COLO668 (cell line): ENCODE measurements at regions not wholly inside any gene's neighbourhood (a gene's known extent, or its start where the extent isn't known, plus 50 kb on each side); places are given as distances from the start of the nearest gene placed in this dataset.

ENCODE experiments used
- DNase-seq: peaks from one replicate; lab custom pipeline; 2025; ENCODE audit not compliant: unreplicated experiment; lab: John Stamatoyannopoulos, UW

DNA sequence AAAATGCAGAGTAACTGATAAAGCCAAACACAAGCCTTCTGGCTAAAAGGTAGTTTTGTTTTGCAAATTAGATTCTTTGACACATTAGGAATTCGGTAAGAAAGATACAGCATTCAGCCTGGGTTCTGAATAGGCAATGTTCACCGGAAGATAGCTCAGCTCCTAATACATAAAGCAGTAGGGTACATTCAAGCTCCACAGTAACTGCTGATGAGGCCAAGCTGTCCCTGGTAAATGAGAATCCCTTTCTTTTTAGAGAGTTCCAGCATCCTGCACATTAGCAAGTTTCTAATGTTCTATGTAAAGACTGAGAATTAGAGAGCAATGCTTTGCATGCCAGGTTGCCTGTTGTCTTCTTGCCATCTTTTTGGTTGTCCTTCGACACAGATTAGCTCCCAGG is 316.3 kb upstream of the SLC14A2 start:
- no peak for DNase-seq

DNA sequence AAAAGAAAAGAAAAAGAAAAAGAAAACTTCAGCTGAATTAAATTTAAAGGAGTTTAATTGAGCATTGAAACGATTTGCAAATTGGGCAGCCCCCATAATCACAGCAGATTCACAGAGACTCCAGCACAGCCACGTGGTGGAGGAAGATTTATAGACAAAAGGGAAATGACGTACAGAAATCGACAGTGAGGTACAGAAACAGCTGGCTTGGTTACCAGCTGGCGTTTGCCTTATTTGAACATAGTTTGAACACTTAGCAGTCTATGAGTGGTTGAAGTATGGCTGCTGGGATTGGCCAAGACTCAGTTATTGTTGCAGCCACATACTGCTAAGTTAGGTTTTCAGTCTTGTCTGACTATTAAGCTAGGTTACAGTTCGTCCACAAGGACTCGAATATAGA is 312.2 kb upstream of the SLC14A2 start:
- DNase-seq: no peak

DNA sequence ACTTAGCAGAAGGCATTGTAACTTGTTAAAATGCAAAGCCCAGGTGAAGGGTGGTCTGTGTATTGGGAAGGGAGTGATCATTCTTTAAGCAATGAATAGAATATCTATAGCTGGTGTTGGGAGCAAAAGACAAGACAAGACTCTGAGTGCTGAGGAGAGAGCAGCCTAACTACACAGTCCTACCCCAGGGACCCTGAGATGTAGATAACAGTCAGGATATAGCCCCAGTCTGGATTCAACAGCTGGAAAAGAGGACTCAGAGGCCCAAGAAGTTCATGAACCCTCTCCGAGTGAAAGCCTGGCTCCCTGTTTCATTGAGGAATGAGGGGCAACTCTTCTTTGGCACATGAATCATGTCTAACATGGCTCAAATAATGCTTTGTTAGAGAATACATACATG is 310.7 kb upstream of the SLC14A2 start:
- DNase-seq: no peak

- DNase-seq: no peak
Measured at GRCh38 chr18:45312555-45313126, 302.6 kb upstream of the SLC14A2 start.

GRCh38 chr18:45316127-45316526 is 299.1 kb upstream of the SLC14A2 start:
- no peak for DNase-seq

DNA sequence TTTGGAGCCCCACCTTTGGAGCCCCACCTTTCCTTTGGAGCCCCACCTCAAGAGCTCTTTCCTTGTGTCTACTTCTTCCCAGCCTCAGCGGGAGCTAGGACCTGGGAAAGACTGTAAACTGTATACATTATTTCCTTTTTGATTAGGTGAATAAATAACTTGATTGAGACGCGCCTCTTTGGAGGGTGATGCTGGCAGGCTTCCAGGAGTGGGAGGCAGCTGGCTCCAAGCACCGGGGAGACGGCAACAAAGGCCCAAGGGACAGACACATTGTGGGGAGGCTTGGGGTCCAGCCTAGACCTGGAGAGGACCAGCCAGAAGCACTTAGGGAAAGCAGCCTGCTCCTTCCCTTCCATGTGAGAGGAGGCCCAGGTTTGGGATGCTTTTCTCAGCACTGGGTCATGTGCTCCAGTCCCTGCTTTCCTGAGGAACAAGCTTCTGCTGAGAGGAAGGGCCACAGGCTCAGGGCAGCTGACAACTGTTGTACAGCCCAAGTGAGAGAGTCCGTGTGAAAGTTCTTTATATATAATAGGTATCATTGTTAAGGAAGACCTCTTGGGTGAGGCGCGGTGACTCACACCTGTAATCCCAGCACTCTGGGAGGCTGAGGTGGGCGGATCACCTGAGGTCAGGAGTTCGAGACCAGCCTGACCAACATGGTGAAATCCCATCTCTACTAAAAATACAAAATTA is 297.2 kb upstream of the SLC14A2 start:
- DNase-seq: peak; percentile 88

DNA sequence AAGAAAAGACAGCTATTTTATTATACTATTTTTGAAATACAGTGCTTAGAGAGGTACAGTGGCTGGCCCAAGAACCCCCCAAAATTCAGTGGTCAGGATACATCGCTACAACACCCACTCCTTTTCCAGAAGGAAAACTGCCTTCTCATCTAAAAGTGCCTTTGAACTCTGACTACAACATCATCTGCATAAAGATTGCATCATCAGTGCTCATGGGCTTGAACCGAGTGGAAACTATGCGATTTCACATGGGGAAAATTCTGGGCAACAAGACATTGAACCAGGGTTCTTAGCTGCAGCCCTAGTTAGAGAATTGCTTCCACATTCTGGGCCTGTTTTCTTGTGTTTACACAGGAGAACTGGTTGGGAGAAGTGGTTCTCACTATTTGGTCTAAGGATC is 294.6 kb upstream of the SLC14A2 start:
- DNase-seq: no peak

GRCh38 chr18:45321520-45321919 is 293.8 kb upstream of the SLC14A2 start:
- peak; percentile 35 for DNase-seq

GRCh38 chr18:45322343-45322742 is 292.9 kb upstream of the SLC14A2 start:
- no peak for DNase-seq

DNA sequence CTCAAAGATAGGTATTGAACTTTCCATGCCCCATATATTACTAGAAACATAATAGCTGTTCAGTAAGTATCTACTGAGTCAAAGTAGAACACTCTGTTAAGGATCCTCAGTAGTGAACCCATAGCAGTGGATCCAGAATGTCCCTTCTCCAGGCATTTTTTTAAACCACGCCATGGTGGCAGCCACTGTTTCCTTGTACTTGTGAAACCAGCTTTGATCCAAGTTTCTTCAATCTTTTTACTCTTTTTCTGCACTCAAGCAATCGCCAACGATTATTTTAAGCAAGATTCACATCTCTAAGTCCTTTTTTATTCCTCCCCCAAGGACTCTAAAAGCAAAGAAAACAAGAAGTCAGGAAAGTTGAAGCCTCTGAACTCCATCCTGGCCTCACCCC is 291.2 kb upstream of the SLC14A2 start:
- no peak for DNase-seq

DNA sequence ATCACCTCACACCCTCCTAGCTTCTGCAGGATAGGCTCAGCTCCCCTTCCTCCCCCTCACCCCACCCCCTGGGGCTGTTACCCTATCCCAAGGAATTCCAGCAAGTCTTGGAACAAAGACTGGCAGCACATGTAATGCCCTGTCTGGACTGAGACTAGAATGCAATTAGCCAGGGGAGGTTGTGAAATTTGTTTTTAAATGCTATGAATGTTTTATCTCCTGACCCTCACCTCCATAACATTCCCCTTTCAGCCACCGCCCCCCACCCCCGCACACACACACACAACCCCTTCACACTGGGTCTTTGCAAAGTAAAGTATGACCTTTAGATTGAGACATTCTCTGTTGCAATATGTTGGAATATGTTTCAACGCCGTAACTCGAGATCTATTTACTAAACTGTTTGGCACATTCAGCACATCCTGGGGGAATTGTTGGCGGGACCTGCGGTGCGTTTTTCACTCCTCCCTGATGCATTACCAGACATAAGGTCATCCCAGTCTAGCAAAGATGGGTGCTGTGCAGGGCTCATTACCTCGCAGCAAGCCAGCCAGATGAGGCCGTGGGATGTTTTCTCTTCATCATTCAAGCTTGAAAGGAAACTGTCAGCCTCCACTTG is 290.7 kb upstream of the SLC14A2 start:
- DNase-seq: peak; percentile 44

- no peak for DNase-seq
Measured at GRCh38 chr18:45325778-45326177, 289.5 kb upstream of the SLC14A2 start.

DNA sequence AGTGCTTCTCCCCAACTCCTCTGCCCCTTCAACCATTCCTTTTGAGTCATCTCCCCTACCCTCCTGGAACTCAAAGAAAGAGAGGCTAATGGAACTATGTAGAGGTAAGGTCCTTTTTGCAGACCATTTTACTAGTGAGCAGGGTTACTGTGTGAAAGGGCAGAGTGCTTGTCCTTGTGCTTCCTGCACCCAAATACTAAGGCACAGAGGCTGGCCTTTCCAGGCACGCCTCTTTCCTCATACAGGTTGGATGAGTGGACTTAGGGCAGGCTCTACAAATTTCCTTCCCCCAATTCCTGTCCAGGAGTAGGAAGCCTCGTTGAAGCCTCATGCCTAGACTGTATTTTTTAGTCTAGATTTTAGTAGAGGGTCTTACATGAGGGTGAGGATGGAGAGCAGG is 288.8 kb upstream of the SLC14A2 start:
- DNase-seq: no peak

DNA sequence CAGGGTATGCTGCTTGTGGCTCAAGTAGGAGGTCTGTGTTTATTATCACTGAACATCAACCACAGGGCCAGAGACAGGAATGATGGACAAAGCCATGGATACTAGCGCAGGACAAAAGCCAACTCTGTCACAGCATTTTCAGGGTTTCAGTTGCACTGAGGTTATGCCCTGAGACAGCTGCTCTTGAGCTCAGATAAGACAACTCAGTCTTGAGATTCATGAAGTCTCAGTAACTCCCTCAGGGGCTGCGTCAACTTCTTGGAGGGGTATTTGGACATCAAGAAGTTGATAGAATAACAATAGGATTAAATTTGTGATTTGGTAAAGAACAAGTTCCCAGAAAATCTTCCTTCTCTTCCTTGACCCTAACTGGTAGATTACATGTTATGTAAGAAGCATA is 287.0 kb upstream of the SLC14A2 start:
- no peak for DNase-seq

- DNase-seq: no peak
Measured at GRCh38 chr18:45328811-45329210, 286.5 kb upstream of the SLC14A2 start.

DNA sequence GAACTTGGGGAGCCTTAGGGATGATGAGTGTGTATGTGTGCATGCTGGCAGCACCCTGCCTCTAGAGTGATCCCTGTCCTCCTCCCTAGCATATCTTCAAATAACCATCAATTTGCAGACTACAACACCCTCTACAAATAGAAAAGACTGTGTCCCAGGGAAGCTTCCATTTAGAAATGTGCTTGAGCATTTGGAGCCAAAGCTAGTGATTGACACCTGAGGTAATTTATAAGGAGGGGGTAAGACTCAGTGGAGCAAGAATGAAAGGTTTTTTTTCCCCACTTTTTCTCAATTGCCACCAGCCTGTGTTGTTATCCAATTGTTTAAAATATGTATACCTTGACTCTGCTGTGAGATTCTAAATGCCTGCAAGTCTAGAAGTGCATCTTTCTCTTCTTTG is 286.0 kb upstream of the SLC14A2 start:
- no peak for DNase-seq

DNA sequence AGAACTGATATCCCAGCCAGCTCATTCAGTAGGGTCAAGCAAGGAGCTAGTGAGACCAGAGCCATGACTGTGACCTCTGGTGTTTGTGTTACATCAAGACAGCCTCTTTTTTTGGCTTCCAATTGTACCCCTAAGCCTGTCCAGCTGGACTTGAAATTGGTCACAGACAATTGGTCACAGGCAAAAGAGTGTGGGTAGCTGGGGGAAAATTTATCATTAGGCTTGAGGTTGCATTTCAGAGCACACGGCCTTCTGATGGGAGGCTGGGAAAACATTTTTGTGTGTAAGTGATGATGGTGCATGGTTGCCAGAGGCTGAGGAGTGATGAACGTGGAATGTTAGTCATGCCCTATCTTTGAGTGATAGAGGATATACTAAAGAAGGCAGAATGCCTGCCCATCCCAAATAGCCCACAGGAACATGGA is 285.1 kb upstream of the SLC14A2 start:
- no peak for DNase-seq

DNA sequence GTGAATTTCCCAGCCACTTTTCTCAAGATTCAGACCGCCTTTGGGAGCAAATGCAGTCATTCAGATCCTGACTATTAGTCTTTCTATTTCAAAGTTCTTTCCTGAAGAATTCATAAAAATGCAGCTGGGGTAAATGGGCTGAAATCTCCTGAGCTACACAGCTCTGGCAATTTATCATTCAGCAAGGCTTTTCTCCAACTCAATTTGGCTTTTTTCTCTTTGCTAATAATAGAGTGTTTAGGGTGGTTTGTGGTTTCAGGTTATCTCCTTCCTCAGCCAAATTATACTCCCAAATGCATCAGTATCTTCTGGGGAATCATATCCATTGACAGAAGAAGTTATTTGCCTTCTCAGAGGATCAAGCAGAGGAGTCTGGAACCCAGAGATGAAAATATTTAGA is 282.4 kb upstream of the SLC14A2 start:
- no peak for DNase-seq

- no peak for DNase-seq
Measured at GRCh38 chr18:45334191-45334590, 281.1 kb upstream of the SLC14A2 start.

DNA sequence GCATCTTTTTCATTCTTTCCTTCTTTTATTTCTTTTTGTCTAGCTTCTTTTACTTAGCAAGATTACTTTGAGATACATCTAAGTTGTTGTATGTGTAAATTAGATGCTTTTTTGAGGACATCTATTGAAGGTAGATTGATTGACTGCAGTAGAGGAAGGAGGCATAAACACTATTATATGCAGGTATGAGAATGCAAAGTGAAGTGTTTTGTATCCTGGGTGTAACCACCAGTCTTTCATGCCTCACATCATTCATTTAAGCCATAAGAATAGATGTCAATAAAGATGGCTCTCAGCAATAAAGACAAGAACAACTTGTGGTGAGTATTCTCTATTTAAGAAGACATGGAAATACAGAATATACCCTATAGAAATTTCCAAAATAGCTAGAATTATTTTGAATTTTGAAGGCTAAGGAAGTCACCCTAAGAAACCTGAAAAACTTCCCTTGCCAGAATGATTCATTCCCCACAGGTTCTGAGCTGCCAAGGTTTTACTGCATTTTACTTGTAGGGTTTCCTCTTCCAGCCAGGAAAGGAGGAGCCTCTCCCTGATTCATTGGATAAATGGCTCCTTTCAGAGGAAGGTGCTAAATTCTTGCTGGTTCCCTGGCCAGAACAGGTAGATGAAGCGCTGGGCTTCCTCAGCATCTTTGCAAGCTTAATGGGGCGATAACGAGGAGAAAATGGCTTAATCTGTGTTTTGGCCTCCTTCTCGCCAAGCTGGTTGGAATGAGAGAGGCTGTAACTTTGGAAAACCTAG is 279.8 kb upstream of the SLC14A2 start:
- no peak for DNase-seq

DNA sequence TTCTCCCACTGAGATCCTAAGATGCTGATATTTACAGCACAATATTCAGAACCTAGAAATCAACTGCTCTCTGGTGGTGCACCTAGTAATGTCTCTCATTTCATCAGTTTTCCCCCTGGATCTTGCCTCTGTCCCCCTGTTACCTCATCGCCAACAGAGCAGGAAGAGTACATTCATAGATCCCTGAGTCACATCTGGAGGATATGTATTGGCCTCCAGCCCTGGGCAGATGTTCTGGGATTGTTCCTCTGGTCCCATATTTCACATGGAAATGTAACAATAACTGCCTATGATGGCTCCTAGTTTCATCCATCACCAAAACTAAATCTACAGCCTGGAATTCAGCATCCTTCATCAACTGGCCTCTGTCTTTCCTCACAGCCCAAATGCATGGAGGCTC is 278.8 kb upstream of the SLC14A2 start:
- DNase-seq: no peak

DNA sequence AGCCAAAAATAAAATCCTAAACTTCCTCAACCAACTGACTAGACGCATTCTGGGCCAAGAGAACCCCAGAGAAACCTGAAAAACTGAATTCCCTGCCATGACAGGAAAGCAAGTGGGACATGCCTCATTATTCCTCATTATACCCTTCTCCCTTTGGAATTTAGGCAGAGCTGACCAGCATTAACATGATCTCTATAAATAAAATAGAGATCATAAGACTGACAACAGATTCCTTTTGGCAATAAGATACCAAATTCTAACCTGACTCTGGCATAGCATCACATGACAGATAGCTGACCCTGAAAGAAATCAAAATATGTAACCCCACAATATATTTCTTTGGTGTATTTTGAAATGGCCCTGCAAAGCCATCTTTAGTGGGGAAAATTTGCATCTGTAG is 277.8 kb upstream of the SLC14A2 start:
- no peak for DNase-seq
